ENCODE measurements at regions not wholly inside any gene's neighbourhood (a gene's known extent, or its start where the extent isn't known, plus 50 kb on each side); places are given as distances from the start of the nearest gene placed in this dataset.

- TF ChIP-seq TOE1 (IDR thresholded peaks at IDR 0.05; ENCODE audit: borderline replicate concordance) (peak; percentile 99), TOE1 (CRISPR knock-in tag; IDR thresholded peaks at IDR 0.05; ENCODE audit: borderline replicate concordance, low read depth) (no peak), ZBED1 (IDR thresholded peaks at IDR 0.05) (no peak), FOXM1 (IDR thresholded peaks at IDR 0.05; ENCODE audit: low read depth) (peak; percentile 78), FOXM1 (CRISPR knock-in tag; IDR thresholded peaks at IDR 0.05; ENCODE audit: low read depth) (no peak), POLR3G (IDR thresholded peaks at IDR 0.05; ENCODE audit: extremely low read depth, insufficient read length, insufficient replicate concordance) (no peak), ZNF77 (CRISPR knock-in tag; IDR thresholded peaks at IDR 0.05) (no peak), RBM22 (IDR thresholded peaks at IDR 0.05; ENCODE audit: low read depth, low read length, poor library complexity, severe bottlenecking) (no peak), CREB1 (IDR thresholded peaks at IDR 0.05) (peak; percentile 88), CREB1 (CRISPR knock-in tag; IDR thresholded peaks at IDR 0.05) (peak; percentile 91), XRCC4 (IDR thresholded peaks at IDR 0.05; ENCODE audit: extremely low read depth, insufficient read depth, insufficient read length) (no peak), USF1 (CRISPR knock-in tag; IDR thresholded peaks at IDR 0.05) (peak; percentile 95), ZNF347 (CRISPR knock-in tag; IDR thresholded peaks at IDR 0.05; ENCODE audit: low read depth) (no peak), KLF6 (CRISPR knock-in tag; IDR thresholded peaks at IDR 0.05; ENCODE audit: borderline replicate concordance) (no peak), ZNF696 (CRISPR knock-in tag; conservative IDR thresholded peaks at IDR 0.05) (no peak), PYGO2 (tag; IDR thresholded peaks at IDR 0.05) (no peak), EP400 (IDR thresholded peaks at IDR 0.05) (peak; percentile 28; the same call in 1 of the 2 replicates), NFXL1 (CRISPR knock-in tag; IDR thresholded peaks at IDR 0.05) (no peak), EWSR1 (IDR thresholded peaks at IDR 0.05; ENCODE audit: borderline replicate concordance, low read depth, partially characterized antibody) (no peak), MBD2 (IDR thresholded peaks at IDR 0.05; ENCODE audit: borderline replicate concordance, low read depth) (0 out of 2 replicates have a peak, but pooled peaks have one; percentile 19), HDGF (IDR thresholded peaks at IDR 0.05) (no peak), KAT8 (IDR thresholded peaks at IDR 0.05; ENCODE audit: low read depth) (no peak), CBFA2T2 (conservative IDR thresholded peaks at IDR 0.05) (peak; percentile 88), ZNF354B (CRISPR knock-in tag; IDR thresholded peaks at IDR 0.05) (no peak), ETV5 (CRISPR knock-in tag; IDR thresholded peaks at IDR 0.05; ENCODE audit: low read depth) (no peak), TSC22D4 (tag; IDR thresholded peaks at IDR 0.05) (no peak), ZNF175 (CRISPR knock-in tag; IDR thresholded peaks at IDR 0.05; ENCODE audit: low read depth) (peak; percentile 86), ZC3H11A (IDR thresholded peaks at IDR 0.05; ENCODE audit: low read depth, low read length) (no peak), SETDB1 (IDR thresholded peaks at IDR 0.05; ENCODE audit: low read length) (no peak), ETS2 (tag; IDR thresholded peaks at IDR 0.05; ENCODE audit: borderline replicate concordance, poor library complexity, severe bottlenecking) (no peak), CTBP1 (IDR thresholded peaks at IDR 0.05; ENCODE audit: borderline replicate concordance) (peak; percentile 86), MTA3 (IDR thresholded peaks at IDR 0.05; ENCODE audit: borderline replicate concordance) (peak; percentile 82), ZEB2 (IDR thresholded peaks at IDR 0.05) (no peak), MECOM (CRISPR knock-in tag; IDR thresholded peaks at IDR 0.05) (no peak)
Measured at GRCh38 chr4:128635141-128635954, 174.2 kb upstream of the JADE1 start (continued).
